Common myeloid progenitor, CD34-positive (primary cell): ENCODE measurements at regions not wholly inside any gene's neighbourhood (a gene's known extent, or its start where the extent isn't known, plus 50 kb on each side); places are given as distances from the start of the nearest gene placed in this dataset.

ENCODE experiments used
- CTCF ChIA-PET: fragments of 350-600 bp; sonication (Branson Sonifier 250); formaldehyde crosslinking; loops from one replicate; lab custom pipeline; 2021; ENCODE audit warnings: antibody characterized with exemption; lab: Charles Lee
- POLR2A ChIA-PET: fragments of 350-600 bp; sonication (Branson Sonifier 250); formaldehyde crosslinking; loops from one replicate; lab custom pipeline; 2021; ENCODE audit warnings: antibody characterized with exemption; lab: Charles Lee
- DNase-seq, 3 donors: peaks; one replicate each; pipeline versions ENCODE4 v3.0.0 to v3.0.0-alpha.2; 2013
- H3K27ac ChIP-seq, 2 experiments: 1 replicate in 1 of 2; 2 replicates in 1 of 2; pipeline ENCODE4 v1.7.0; 2013; ENCODE audit warnings: inconsistent platforms in 2 of 2, low read length in 2 of 2, mild to moderate bottlenecking in 2 of 2, low read depth in 1 of 2, moderate library complexity in 1 of 2; ENCODE audit not compliant: severe bottlenecking in 2 of 2, insufficient read depth in 1 of 2, poor library complexity in 1 of 2
- H3K27me3 ChIP-seq, 5 experiments: replicated peaks in 2 of 5; 1 replicate in 3 of 5; 2 replicates in 2 of 5; pipeline versions ENCODE4 v1.6.1 to v1.7.0; 2013; ENCODE audit warnings: low read length in 4 of 5, mild to moderate bottlenecking in 2 of 5, moderate library complexity in 2 of 5, inconsistent platforms in 1 of 5; ENCODE audit not compliant: insufficient read depth in 5 of 5, control insufficient read depth in 4 of 5
- H3K36me3 ChIP-seq, 4 experiments: 1 replicate in 2 of 4; 2 replicates in 2 of 4; pipeline versions ENCODE4 v1.6.1 to v1.7.0; 2013; ENCODE audit warnings: low read length in 3 of 4, control low read depth in 1 of 4, mild to moderate bottlenecking in 1 of 4; ENCODE audit not compliant: control insufficient read depth in 4 of 4, insufficient read depth in 4 of 4
- H3K4me1 ChIP-seq, 4 experiments: 1 replicate in 3 of 4; 2 replicates in 1 of 4; pipeline versions ENCODE4 v1.6.1 to v1.7.1; 2013; ENCODE audit warnings: low read length in 3 of 4, mild to moderate bottlenecking in 3 of 4, control low read depth in 1 of 4, inconsistent platforms in 1 of 4, moderate library complexity in 1 of 4; ENCODE audit not compliant: control insufficient read depth in 4 of 4, insufficient read depth in 4 of 4; ENCODE audit errors: control extremely low read depth in 1 of 4
- H3K4me3 ChIP-seq, 7 experiments: 1 replicate in 4 of 7; 2 replicates in 3 of 7; pipeline versions ENCODE4 v1.5.1 to v1.7.0; 2013; ENCODE audit warnings: mild to moderate bottlenecking in 7 of 7, low read length in 6 of 7, moderate library complexity in 6 of 7, inconsistent platforms in 2 of 7, low read depth in 2 of 7, control low read depth in 1 of 7; ENCODE audit not compliant: insufficient read depth in 4 of 7, control insufficient read depth in 1 of 7; ENCODE audit errors: extremely low read depth in 1 of 7
- H3K9me3 ChIP-seq, 5 experiments: 1 replicate in 4 of 5; 2 replicates in 1 of 5; pipeline versions ENCODE4 v1.6.1 to v1.7.1; 2013; ENCODE audit warnings: low read length in 4 of 5, mild to moderate bottlenecking in 2 of 5, inconsistent platforms in 1 of 5, low read depth in 1 of 5, moderate library complexity in 1 of 5; ENCODE audit not compliant: control insufficient read depth in 4 of 5, insufficient read depth in 2 of 5; ENCODE audit errors: control extremely low read depth in 1 of 5
- WGBS: methylation state at CpG from one replicate; pipeline ENCODE4 v1.1.5; 2013; ENCODE audit not compliant: insufficient coverage; 5-methylcytosine and 5-hydroxymethylcytosine counted together

DNA sequence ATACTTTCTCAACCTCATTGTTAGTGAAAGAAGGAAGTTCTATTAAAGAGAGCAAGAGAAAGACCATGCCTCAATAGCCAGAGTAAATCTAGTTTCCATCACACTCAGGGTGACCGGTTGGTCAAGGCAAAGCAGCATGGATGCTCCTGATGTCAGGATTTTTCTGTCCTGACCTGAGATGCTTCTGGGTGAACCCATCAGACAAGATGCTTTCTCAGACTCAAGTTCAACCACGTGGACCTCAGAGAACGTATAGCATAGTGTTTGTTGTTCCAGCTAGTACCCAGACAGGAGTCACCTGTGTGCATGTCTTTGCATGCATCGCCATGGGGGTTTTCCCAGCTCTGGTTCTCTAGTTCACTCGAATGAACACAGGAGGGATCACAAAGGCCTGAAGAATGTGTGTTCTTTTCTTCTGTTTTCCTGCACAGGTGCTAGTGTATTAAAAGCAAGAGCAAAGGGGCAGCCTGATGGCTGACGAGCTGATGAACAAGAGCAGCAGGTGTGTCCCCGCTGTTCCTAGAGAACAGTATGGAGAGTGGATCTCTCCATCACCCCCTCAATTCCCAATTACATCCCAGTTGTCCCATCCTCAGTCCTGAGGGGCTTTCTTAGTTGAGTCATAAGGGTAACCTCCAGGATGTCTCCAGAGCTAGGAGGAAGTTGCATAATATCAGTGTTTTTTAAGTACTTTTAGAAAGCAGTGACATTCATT is 110.5 kb upstream of the ENPP6 start:
- Histone ChIP-seq H3K36me3 (no peaks in the 10 kb centered on the region), H3K4me3 (no peak overlapping the region), H3K9me3 (no peaks in the 10 kb centered on the region), H3K4me1 (peaks cover 0 to 27% (median 13%) of the 10 kb centered on the region in 4 experiments), H3K27me3 (no peaks in the 10 kb centered on the region), H3K27ac (no peak overlapping the region)
- ChIA-PET POLR2A (interaction anchor here (0.6 to 0.7 kb wide), 2 partner anchors 31 to 669 kb away, joined by 3 read pairs; no protein-coding TSS in a partner anchor), CTCF (interaction anchor here (1.1 to 1.7 kb wide), 4 partner anchors 9 to 146 kb away, joined by 3 to 6 read pairs (median 4); partner anchors contain the start of gene IRF2)
- DNase-seq = peak in 2 of 3 donors; percentile 45 to 50
- 93% methylated on average over 4 of the region's 7 CpGs for WGBS

DNA sequence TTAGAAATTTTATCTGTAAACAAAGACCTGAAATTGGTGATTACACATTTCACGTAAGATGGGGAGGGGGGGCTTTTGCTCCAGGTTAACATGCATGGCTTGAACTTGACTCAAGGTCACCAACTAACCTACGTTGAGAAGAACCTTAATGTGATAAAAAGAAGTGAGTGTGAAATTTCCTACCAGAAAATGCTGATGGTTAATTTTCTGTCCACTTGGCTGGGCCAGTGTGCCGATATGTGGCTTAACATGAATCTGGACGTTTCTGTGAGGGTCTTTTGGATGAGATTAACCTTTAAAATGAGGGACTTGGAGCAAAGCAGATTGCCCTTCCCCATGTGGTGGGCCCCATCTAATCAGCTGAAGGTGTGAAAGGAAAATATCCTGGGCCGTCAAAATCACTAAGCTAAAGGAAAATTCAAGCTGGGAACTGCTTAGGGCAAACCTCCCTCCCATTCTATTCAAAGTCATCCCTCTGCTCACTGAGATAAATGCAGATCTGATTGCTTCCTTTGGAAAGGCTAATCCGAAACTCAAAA is 107.3 kb upstream of the ENPP6 start:
- POLR2A ChIA-PET = no interaction called here
- Histone ChIP-seq H3K4me3 (no peak overlapping the region), H3K27ac (no peak overlapping the region), H3K9me3 (no peaks in the 10 kb centered on the region), H3K27me3 (no peaks in the 10 kb centered on the region), H3K4me1 (peaks cover 0 to 16% (median 7%) of the 10 kb centered on the region in 4 experiments), H3K36me3 (no peaks in the 10 kb centered on the region)
- WGBS = 96% methylated on average over 6 of the region's 6 CpGs
- CTCF ChIA-PET = interaction anchor here (0.9 kb wide), 1 partner anchor 9 kb away, joined by 3 read pairs; no protein-coding TSS in a partner anchor
- DNase-seq = no peak

DNA sequence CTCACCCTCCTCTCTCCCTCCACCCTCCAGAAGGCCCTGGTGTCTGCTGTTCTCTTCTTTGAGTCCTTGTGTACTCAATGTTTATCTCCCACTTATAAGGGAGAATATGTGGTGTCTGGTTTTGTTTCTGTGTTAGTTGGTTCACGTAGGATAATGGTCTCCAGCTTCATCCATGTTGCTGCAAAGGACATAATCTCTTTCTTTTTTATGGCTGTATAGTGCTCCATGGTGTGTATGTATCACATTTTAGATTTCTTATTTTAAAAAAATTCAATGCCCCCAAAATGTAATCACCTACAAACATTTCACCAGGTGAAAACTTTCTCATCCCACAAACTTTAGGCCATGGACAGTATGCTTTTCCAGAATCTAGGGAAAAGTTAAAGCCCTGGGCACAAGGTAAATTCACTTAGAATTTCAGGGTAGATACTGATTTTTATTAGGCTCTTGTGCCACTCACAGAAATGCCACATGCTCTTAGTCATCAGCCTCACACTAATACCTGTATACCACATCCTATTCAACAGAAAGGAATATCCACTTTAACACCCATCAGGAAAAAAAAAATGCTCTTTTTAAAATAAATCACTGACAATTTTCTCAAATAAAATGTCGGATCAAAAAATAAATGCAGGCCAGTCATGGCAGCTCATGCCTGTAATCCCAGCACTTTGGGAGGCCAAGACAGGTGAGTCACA is 104.8 kb upstream of the ENPP6 start:
- no peaks in the 10 kb centered on the region for H3K36me3 ChIP-seq
- no peak for DNase-seq
- ChIA-PET POLR2A (no interaction called here), CTCF (no interaction called here)
- no peak overlapping the region for H3K27ac ChIP-seq
- no CpG with 5 or more reads among the region's 2 CpGs for WGBS
- H3K4me3 ChIP-seq = no peak overlapping the region
- H3K9me3 ChIP-seq = no peaks in the 10 kb centered on the region
- H3K27me3 ChIP-seq = no peaks in the 10 kb centered on the region
- H3K4me1 ChIP-seq = no peaks in the 10 kb centered on the region

DNA sequence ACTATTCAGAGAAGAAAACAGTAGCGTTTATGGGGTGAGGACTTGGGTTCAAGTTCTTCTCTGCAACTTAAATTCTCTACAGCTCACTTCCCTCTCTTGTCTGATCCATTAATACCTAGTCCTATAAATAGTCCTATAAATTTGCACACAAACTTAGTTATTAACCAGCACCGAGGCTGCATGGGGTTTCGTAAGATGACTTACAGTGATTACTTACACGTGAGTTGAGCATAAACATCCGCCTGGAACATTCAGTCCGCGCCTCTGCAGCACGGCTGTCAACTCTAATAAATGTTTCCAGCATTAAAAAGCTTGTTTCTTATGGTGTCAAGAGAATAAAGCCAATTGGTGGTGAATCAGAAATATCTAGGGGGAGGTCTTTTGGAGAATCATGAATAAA is 103.0 kb upstream of the ENPP6 start:
- ChIA-PET POLR2A (interaction anchor here (0.6 kb wide), 1 partner anchor 632 kb away, joined by 3 read pairs; no protein-coding TSS in a partner anchor), CTCF (no interaction called here)
- Histone ChIP-seq H3K36me3 (no peaks in the 10 kb centered on the region), H3K4me1 (no peaks in the 10 kb centered on the region), H3K27ac (no peak overlapping the region), H3K9me3 (no peaks in the 10 kb centered on the region), H3K4me3 (no peak overlapping the region), H3K27me3 (no peaks in the 10 kb centered on the region)
- 98% methylated on average over 7 of the region's 8 CpGs for WGBS
- no peak for DNase-seq

DNA sequence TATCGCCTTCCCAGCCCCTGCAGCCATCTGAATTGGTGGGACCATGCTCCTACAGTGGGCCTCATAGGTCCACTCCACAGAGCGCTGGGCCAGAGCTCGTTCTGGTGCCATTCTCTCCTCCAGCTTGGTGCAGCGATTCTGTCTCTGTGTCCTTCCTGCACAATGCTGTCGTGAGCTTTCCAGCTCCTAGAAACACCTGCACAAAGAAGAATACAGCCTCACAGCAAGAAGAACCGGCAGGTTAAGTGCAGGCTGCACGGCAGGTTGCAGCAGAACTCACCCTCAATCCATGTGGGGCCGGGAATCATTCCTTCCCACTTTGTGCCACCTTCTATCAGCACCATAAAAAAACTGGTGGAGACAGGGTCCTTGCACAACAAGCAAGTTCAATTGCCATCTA is 101.2 kb upstream of the ENPP6 start:
- no peaks in the 10 kb centered on the region for H3K36me3 ChIP-seq
- no peaks in the 10 kb centered on the region for H3K27me3 ChIP-seq
- no peaks in the 10 kb centered on the region for H3K9me3 ChIP-seq
- 95% methylated on average over 4 of the region's 8 CpGs for WGBS
- H3K4me3 ChIP-seq = no peak overlapping the region
- peaks cover 0 to 8% (median 2%) of the 10 kb centered on the region in 4 experiments for H3K4me1 ChIP-seq
- ChIA-PET POLR2A (no interaction called here), CTCF (interaction anchor here (1.0 to 1.2 kb wide), 2 partner anchors 9 to 18 kb away, joined by 3 to 4 read pairs; no protein-coding TSS in a partner anchor)
- no peak for DNase-seq
- no peak overlapping the region for H3K27ac ChIP-seq

DNA sequence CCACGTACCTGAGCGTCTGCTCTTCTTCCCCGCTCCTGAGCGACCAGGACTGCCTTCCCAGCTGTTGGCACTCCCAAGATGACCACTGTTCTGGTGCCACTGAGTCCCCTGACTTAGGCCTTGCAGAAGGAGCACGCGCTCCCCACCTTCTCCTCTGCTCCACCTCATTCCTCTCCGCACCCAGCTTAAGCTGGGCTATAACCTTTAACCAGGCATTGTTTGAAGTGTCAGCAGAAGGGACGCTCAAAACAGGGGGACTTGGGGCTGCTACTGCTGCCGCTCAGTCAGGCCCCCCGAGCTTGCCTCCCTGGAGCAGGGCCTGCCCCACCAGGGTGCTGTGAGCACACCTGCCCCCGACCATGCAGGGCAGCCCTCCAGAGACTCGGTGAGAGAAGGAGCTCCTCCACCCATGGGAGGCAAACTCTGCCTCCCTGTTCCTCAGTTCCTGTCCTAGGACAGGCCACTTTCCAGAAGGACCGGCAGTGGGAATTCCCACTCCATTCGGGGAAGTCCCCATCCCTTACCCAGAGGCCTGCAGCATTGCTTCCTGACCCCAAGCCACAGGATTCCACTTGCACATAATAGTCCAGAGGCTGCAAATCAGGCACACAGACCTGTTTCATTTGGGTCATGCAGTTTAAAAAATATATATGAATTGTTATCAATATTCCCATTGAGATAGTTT is 99.7 kb upstream of the ENPP6 start:
- H3K27ac ChIP-seq = no peak overlapping the region
- 97% methylated on average over 13 of the region's 14 CpGs for WGBS
- H3K9me3 ChIP-seq = no peaks in the 10 kb centered on the region
- H3K4me1 ChIP-seq = peaks cover 0 to 18% (median 2%) of the 10 kb centered on the region in 4 experiments
- H3K36me3 ChIP-seq = no peaks in the 10 kb centered on the region
- H3K4me3 ChIP-seq = no peak overlapping the region
- POLR2A ChIA-PET = interaction anchor here (1.1 kb wide), 1 partner anchor 152 kb away, joined by 3 read pairs; no protein-coding TSS in a partner anchor
- no peak for DNase-seq
- H3K27me3 ChIP-seq = no peaks in the 10 kb centered on the region
- CTCF ChIA-PET = interaction anchor here (1.2 to 1.6 kb wide), 2 partner anchors 10 kb away, joined by 4 to 6 read pairs; no protein-coding TSS in a partner anchor
